HT-29 (cell line): ENCODE measurements at regions not wholly inside any gene's neighbourhood (a gene's known extent, or its start where the extent isn't known, plus 50 kb on each side); places are given as distances from the start of the nearest gene placed in this dataset.

Source experiments
- DNase-seq: peaks from one replicate; pipeline ENCODE4 v3.0.0-alpha.2; 2015; ENCODE audit warnings: low spot score

GRCh38 chr13:31927219-31927653 is 104.3 kb upstream of the FRY start:
- DNase-seq = peak; percentile 97

- DNase-seq = peak; percentile 53
Measured at GRCh38 chr13:31929031-31929770, 102.4 kb upstream of the FRY start.

- peak; percentile 60 for DNase-seq
Measured at GRCh38 chr13:31930490-31930889, 101.1 kb upstream of the FRY start.

- DNase-seq = peak; percentile 77
Measured at GRCh38 chr13:31930901-31931522, 100.6 kb upstream of the FRY start.

GRCh38 chr13:31937436-31937835 is 94.1 kb upstream of the FRY start:
- DNase-seq = no peak

GRCh38 chr13:31940076-31940475 is 91.5 kb upstream of the FRY start:
- DNase-seq = no peak

GRCh38 chr13:31943591-31943990 is 88.0 kb upstream of the FRY start:
- DNase-seq = no peak

GRCh38 chr13:31944262-31945160 is 87.1 kb upstream of the FRY start:
- DNase-seq = peak; percentile 13

GRCh38 chr13:31945202-31945961 is 86.2 kb upstream of the FRY start:
- DNase-seq = peak; percentile 96

GRCh38 chr13:31946091-31946770 is 85.3 kb upstream of the FRY start:
- no peak for DNase-seq

GRCh38 chr13:31947105-31947504 is 84.5 kb upstream of the FRY start:
- DNase-seq = peak; percentile 91

GRCh38 chr13:31947506-31947905 is 84.1 kb upstream of the FRY start:
- peak; percentile 71 for DNase-seq

- no peak for DNase-seq
Measured at GRCh38 chr13:31949486-31949885, 82.1 kb upstream of the FRY start.

- peak; percentile 84 for DNase-seq
Measured at GRCh38 chr13:31950111-31950815, 81.3 kb upstream of the FRY start.

GRCh38 chr13:31951215-31951678 is 80.3 kb upstream of the FRY start:
- DNase-seq = peak; percentile 91

- no peak for DNase-seq
Measured at GRCh38 chr13:31952641-31953380, 78.8 kb upstream of the FRY start.

- no peak for DNase-seq
Measured at GRCh38 chr13:31955101-31955500, 76.5 kb upstream of the FRY start.

GRCh38 chr13:31955741-31956140 is 75.8 kb upstream of the FRY start:
- no peak for DNase-seq

- no peak for DNase-seq
Measured at GRCh38 chr13:31956980-31957644, 74.5 kb upstream of the FRY start.
